ENCODE measurements at regions not wholly inside any gene's neighbourhood (a gene's known extent, or its start where the extent isn't known, plus 50 kb on each side); places are given as distances from the start of the nearest gene placed in this dataset.

DNA sequence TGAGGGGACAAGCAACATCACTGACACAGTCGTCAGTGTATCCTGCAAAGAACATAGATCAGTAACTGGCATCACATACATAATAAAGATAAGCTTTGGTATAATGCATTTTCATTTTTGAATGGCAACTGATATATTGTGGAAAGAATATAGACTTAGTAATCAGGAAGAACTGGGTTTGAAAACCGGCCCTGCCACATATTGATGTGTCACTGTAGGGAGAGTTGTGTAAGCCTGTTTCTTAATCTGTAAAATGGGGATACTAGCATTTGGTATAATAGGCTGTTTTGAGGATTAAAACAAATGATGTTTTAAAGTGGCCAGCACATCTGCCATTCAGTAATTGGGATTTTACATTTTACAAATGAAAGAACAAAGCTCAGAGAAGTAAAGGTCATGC lies 277.8 kb upstream of the CNTNAP5 start:
- TF ChIP-seq, protein P1, sequence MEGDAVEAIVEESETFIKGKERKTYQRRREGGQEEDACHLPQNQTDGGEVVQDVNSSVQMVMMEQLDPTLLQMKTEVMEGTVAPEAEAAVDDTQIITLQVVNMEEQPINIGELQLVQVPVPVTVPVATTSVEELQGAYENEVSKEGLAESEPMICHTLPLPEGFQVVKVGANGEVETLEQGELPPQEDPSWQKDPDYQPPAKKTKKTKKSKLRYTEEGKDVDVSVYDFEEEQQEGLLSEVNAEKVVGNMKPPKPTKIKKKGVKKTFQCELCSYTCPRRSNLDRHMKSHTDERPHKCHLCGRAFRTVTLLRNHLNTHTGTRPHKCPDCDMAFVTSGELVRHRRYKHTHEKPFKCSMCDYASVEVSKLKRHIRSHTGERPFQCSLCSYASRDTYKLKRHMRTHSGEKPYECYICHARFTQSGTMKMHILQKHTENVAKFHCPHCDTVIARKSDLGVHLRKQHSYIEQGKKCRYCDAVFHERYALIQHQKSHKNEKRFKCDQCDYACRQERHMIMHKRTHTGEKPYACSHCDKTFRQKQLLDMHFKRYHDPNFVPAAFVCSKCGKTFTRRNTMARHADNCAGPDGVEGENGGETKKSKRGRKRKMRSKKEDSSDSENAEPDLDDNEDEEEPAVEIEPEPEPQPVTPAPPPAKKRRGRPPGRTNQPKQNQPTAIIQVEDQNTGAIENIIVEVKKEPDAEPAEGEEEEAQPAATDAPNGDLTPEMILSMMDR (IDR thresholded peaks at IDR 0.05), result no peak
- TF ChIP-seq POLR2A (IDR thresholded peaks at IDR 0.05), result no peak
